SK-N-SH treated with all-trans-retinoic acid at 6 μM for 48 hours (cell line): ENCODE measurements at regions not wholly inside any gene's neighbourhood (a gene's known extent, or its start where the extent isn't known, plus 50 kb on each side); places are given as distances from the start of the nearest gene placed in this dataset.

Experiments
- ARNTL ChIP-seq: fragments of 450-650 bp; formaldehyde crosslinking; IDR thresholded peaks from 2 replicates; pipeline ENCODE4 v1.5.0; 2020; ENCODE audit warnings: low read depth, mild to moderate bottlenecking, moderate library complexity, borderline replicate concordance
- CREB5 ChIP-seq: fragments of 250-450 bp; sonication (Bioruptor Pico); IDR thresholded peaks from 2 replicates; pipeline ENCODE4 v1.5.1; 2020; ENCODE audit warnings: low read depth, mild to moderate bottlenecking, moderate library complexity
- CSRNP3 ChIP-seq: fragments of 250-450 bp; sonication (Bioruptor Pico); IDR thresholded peaks from 2 replicates; pipeline ENCODE4 v1.5.1; 2021; ENCODE audit warnings: mild to moderate bottlenecking, moderate library complexity
- ESRRG ChIP-seq: fragments of 250-450 bp; sonication (Bioruptor Pico); IDR thresholded peaks from 2 replicates; pipeline ENCODE4 v1.6.1; 2021; ENCODE audit warnings: mild to moderate bottlenecking
- ISL1 ChIP-seq: fragments of 250-450 bp; sonication (Bioruptor Pico); IDR thresholded peaks from 2 replicates; pipeline ENCODE4 v2.1.2; 2022; ENCODE audit warnings: mild to moderate bottlenecking, moderate library complexity
- OSR1 ChIP-seq: fragments of 250-450 bp; sonication (Bioruptor Pico); IDR thresholded peaks from 2 replicates; pipeline ENCODE4 v1.8.0; 2022; ENCODE audit warnings: moderate library complexity, mild to moderate bottlenecking, inconsistent platforms
- RARB ChIP-seq: fragments of 250-450 bp; sonication (Bioruptor Pico); IDR thresholded peaks from 2 replicates; pipeline ENCODE4 v1.8.0; 2021; ENCODE audit warnings: mild to moderate bottlenecking, moderate library complexity
- SNAI2 ChIP-seq: fragments of 250-450 bp; sonication (Bioruptor Pico); IDR thresholded peaks from 2 replicates; pipeline ENCODE4 v1.5.0; 2020; ENCODE audit warnings: mild to moderate bottlenecking, moderate library complexity
- ZC3H10 ChIP-seq: fragments of 250-450 bp; sonication (Bioruptor Pico); IDR thresholded peaks from 2 replicates; pipeline ENCODE4 v1.5.1; 2021; ENCODE audit warnings: mild to moderate bottlenecking, moderate library complexity
- ZFP3 ChIP-seq: fragments of 250-450 bp; sonication (Bioruptor Pico); IDR thresholded peaks from 2 replicates; pipeline ENCODE4 v1.5.0; 2020; ENCODE audit warnings: mild to moderate bottlenecking, moderate library complexity

GRCh38 chr15:45946111-45946510 lies 311.3 kb downstream of the SQOR start:
- TF ChIP-seq RARB (no peak), CREB5 (CRISPR knock-in tag) (no peak), OSR1 (CRISPR knock-in tag) (no peak), ZFP3 (CRISPR knock-in tag) (no peak), ZC3H10 (CRISPR knock-in tag) (no peak), CSRNP3 (CRISPR knock-in tag) (no peak), ARNTL (CRISPR knock-in tag) (no peak), ISL1 (CRISPR knock-in tag) (no peak), SNAI2 (no peak), ESRRG (CRISPR knock-in tag) (no peak)
